ENCODE measurements at regions not wholly inside any gene's neighbourhood (a gene's known extent, or its start where the extent isn't known, plus 50 kb on each side); places are given as distances from the start of the nearest gene placed in this dataset.
"Not testable (repeated sequence)": the region's sequence is repeated elsewhere in the genome, so short reads cannot be mapped to it uniquely, and the experiment has no call there.

DNA sequence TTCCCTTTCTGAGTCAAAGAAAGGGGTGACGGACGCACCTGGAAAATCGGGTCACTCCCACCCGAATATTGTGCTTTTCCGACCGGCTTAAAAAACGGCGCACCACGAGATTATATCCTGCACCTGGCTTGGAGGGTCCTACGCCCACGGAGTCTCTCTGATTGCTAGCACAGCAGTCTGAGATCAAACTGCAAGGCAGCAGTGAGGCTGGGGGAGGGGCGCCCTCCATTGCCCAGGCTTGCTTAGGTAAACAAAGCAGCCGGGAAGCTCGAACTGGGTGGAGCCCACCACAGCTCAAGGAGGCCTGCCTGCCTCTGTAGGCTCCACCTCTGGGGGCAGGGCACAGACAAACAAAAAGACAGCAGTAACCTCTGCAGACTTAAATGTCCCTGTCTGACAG lies 83.5 kb downstream of the CYP26B1 start:
- TF ChIP-seq, protein P1, sequence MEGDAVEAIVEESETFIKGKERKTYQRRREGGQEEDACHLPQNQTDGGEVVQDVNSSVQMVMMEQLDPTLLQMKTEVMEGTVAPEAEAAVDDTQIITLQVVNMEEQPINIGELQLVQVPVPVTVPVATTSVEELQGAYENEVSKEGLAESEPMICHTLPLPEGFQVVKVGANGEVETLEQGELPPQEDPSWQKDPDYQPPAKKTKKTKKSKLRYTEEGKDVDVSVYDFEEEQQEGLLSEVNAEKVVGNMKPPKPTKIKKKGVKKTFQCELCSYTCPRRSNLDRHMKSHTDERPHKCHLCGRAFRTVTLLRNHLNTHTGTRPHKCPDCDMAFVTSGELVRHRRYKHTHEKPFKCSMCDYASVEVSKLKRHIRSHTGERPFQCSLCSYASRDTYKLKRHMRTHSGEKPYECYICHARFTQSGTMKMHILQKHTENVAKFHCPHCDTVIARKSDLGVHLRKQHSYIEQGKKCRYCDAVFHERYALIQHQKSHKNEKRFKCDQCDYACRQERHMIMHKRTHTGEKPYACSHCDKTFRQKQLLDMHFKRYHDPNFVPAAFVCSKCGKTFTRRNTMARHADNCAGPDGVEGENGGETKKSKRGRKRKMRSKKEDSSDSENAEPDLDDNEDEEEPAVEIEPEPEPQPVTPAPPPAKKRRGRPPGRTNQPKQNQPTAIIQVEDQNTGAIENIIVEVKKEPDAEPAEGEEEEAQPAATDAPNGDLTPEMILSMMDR (conservative IDR thresholded peaks at IDR 0.05; ENCODE audit: low read depth in 2 of 2) = not testable (repeated sequence)
- TF ChIP-seq JUNB (IDR thresholded peaks at IDR 0.05; ENCODE audit: unreplicated experiment); EZH2 (IDR thresholded peaks at IDR 0.05; ENCODE audit: low read depth, unreplicated experiment); CREB1 (CRISPR knock-in tag; IDR thresholded peaks at IDR 0.05; ENCODE audit: low read depth); EZH2phosphoT487 (IDR thresholded peaks at IDR 0.05; ENCODE audit: unreplicated experiment): not testable (repeated sequence)
- TF ChIP-seq, protein P2, sequence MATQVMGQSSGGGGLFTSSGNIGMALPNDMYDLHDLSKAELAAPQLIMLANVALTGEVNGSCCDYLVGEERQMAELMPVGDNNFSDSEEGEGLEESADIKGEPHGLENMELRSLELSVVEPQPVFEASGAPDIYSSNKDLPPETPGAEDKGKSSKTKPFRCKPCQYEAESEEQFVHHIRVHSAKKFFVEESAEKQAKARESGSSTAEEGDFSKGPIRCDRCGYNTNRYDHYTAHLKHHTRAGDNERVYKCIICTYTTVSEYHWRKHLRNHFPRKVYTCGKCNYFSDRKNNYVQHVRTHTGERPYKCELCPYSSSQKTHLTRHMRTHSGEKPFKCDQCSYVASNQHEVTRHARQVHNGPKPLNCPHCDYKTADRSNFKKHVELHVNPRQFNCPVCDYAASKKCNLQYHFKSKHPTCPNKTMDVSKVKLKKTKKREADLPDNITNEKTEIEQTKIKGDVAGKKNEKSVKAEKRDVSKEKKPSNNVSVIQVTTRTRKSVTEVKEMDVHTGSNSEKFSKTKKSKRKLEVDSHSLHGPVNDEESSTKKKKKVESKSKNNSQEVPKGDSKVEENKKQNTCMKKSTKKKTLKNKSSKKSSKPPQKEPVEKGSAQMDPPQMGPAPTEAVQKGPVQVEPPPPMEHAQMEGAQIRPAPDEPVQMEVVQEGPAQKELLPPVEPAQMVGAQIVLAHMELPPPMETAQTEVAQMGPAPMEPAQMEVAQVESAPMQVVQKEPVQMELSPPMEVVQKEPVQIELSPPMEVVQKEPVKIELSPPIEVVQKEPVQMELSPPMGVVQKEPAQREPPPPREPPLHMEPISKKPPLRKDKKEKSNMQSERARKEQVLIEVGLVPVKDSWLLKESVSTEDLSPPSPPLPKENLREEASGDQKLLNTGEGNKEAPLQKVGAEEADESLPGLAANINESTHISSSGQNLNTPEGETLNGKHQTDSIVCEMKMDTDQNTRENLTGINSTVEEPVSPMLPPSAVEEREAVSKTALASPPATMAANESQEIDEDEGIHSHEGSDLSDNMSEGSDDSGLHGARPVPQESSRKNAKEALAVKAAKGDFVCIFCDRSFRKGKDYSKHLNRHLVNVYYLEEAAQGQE (IDR thresholded peaks at IDR 0.05; ENCODE audit: unreplicated experiment) = not testable (repeated sequence)
- TF ChIP-seq, protein P3, sequence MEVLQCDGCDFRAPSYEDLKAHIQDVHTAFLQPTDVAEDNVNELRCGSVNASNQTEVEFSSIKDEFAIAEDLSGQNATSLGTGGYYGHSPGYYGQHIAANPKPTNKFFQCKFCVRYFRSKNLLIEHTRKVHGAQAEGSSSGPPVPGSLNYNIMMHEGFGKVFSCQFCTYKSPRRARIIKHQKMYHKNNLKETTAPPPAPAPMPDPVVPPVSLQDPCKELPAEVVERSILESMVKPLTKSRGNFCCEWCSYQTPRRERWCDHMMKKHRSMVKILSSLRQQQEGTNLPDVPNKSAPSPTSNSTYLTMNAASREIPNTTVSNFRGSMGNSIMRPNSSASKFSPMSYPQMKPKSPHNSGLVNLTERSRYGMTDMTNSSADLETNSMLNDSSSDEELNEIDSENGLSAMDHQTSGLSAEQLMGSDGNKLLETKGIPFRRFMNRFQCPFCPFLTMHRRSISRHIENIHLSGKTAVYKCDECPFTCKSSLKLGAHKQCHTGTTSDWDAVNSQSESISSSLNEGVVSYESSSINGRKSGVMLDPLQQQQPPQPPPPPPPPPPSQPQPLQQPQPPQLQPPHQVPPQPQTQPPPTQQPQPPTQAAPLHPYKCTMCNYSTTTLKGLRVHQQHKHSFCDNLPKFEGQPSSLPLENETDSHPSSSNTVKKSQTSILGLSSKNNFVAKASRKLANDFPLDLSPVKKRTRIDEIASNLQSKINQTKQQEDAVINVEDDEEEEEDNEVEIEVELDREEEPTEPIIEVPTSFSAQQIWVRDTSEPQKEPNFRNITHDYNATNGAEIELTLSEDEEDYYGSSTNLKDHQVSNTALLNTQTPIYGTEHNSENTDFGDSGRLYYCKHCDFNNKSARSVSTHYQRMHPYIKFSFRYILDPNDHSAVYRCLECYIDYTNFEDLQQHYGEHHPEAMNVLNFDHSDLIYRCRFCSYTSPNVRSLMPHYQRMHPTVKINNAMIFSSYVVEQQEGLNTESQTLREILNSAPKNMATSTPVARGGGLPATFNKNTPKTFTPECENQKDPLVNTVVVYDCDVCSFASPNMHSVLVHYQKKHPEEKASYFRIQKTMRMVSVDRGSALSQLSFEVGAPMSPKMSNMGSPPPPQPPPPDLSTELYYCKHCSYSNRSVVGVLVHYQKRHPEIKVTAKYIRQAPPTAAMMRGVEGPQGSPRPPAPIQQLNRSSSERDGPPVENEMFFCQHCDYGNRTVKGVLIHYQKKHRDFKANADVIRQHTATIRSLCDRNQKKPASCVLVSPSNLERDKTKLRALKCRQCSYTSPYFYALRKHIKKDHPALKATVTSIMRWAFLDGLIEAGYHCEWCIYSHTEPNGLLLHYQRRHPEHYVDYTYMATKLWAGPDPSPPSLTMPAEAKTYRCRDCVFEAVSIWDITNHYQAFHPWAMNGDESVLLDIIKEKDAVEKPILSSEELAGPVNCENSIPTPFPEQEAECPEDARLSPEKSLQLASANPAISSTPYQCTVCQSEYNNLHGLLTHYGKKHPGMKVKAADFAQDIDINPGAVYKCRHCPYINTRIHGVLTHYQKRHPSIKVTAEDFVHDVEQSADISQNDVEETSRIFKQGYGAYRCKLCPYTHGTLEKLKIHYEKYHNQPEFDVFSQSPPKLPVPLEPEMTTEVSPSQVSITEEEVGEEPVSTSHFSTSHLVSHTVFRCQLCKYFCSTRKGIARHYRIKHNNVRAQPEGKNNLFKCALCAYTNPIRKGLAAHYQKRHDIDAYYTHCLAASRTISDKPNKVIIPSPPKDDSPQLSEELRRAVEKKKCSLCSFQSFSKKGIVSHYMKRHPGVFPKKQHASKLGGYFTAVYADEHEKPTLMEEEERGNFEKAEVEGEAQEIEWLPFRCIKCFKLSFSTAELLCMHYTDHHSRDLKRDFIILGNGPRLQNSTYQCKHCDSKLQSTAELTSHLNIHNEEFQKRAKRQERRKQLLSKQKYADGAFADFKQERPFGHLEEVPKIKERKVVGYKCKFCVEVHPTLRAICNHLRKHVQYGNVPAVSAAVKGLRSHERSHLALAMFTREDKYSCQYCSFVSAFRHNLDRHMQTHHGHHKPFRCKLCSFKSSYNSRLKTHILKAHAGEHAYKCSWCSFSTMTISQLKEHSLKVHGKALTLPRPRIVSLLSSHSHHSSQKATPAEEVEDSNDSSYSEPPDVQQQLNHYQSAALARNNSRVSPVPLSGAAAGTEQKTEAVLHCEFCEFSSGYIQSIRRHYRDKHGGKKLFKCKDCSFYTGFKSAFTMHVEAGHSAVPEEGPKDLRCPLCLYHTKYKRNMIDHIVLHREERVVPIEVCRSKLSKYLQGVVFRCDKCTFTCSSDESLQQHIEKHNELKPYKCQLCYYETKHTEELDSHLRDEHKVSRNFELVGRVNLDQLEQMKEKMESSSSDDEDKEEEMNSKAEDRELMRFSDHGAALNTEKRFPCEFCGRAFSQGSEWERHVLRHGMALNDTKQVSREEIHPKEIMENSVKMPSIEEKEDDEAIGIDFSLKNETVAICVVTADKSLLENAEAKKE (CRISPR knock-in tag; IDR thresholded peaks at IDR 0.05) = not testable (repeated sequence)
- TF ChIP-seq, protein P4, sequence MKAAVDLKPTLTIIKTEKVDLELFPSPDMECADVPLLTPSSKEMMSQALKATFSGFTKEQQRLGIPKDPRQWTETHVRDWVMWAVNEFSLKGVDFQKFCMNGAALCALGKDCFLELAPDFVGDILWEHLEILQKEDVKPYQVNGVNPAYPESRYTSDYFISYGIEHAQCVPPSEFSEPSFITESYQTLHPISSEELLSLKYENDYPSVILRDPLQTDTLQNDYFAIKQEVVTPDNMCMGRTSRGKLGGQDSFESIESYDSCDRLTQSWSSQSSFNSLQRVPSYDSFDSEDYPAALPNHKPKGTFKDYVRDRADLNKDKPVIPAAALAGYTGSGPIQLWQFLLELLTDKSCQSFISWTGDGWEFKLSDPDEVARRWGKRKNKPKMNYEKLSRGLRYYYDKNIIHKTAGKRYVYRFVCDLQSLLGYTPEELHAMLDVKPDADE (IDR thresholded peaks at IDR 0.05) = not testable (repeated sequence)
